ENCODE measurements at regions not wholly inside any gene's neighbourhood (a gene's known extent, or its start where the extent isn't known, plus 50 kb on each side); places are given as distances from the start of the nearest gene placed in this dataset.

DNA sequence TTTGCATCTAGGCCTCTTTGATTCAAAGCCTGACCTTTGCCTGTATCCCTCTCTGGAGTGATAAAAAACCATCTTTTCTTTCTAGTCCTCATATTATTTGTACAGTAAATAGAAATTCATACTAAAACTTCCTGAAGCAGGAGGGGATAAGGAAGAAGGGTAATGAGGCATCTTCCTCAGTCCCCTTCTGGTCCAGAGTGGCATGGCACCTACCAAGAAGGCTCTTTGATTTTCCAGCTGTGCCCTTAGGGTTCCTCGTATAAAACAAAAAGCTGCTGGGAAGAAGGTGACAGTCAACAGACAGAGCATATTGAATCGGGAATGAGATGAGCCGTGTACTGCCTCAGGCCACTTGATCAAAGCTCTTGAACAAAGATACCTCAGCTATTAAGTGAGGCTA is 71.9 kb upstream of the SPDL1 start:
- TF ChIP-seq, protein P1, sequence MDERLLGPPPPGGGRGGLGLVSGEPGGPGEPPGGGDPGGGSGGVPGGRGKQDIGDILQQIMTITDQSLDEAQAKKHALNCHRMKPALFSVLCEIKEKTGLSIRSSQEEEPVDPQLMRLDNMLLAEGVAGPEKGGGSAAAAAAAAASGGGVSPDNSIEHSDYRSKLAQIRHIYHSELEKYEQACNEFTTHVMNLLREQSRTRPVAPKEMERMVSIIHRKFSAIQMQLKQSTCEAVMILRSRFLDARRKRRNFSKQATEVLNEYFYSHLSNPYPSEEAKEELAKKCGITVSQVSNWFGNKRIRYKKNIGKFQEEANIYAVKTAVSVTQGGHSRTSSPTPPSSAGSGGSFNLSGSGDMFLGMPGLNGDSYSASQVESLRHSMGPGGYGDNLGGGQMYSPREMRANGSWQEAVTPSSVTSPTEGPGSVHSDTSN (CRISPR knock-in tag; IDR thresholded peaks at IDR 0.05; ENCODE audit: low read depth): no peak
- TF ChIP-seq, protein P1 (tag; conservative IDR thresholded peaks at IDR 0.05; ENCODE audit: low read depth): no peak
- TF ChIP-seq TARDBP (IDR thresholded peaks at IDR 0.05) (no peak), JUND (IDR thresholded peaks at IDR 0.05; ENCODE audit: borderline replicate concordance, low read depth, low read length) (no peak), JUND (tag; IDR thresholded peaks at IDR 0.05; ENCODE audit: borderline replicate concordance, low read depth, low read length) (no peak)
- TF ChIP-seq, protein P2, sequence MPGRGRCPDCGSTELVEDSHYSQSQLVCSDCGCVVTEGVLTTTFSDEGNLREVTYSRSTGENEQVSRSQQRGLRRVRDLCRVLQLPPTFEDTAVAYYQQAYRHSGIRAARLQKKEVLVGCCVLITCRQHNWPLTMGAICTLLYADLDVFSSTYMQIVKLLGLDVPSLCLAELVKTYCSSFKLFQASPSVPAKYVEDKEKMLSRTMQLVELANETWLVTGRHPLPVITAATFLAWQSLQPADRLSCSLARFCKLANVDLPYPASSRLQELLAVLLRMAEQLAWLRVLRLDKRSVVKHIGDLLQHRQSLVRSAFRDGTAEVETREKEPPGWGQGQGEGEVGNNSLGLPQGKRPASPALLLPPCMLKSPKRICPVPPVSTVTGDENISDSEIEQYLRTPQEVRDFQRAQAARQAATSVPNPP (IDR thresholded peaks at IDR 0.05; ENCODE audit: borderline replicate concordance, insufficient read depth, insufficient read length): no peak
- TF ChIP-seq, protein P3, sequence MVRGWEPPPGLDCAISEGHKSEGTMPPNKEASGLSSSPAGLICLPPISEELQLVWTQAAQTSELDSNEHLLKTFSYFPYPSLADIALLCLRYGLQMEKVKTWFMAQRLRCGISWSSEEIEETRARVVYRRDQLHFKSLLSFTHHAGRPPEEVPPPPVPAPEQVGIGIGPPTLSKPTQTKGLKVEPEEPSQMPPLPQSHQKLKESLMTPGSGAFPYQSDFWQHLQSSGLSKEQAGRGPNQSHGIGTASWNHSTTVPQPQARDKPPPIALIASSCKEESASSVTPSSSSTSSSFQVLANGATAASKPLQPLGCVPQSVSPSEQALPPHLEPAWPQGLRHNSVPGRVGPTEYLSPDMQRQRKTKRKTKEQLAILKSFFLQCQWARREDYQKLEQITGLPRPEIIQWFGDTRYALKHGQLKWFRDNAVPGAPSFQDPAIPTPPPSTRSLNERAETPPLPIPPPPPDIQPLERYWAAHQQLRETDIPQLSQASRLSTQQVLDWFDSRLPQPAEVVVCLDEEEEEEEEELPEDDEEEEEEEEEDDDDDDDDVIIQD (CRISPR knock-in tag; IDR thresholded peaks at IDR 0.05): no peak
- TF ChIP-seq, protein P4, sequence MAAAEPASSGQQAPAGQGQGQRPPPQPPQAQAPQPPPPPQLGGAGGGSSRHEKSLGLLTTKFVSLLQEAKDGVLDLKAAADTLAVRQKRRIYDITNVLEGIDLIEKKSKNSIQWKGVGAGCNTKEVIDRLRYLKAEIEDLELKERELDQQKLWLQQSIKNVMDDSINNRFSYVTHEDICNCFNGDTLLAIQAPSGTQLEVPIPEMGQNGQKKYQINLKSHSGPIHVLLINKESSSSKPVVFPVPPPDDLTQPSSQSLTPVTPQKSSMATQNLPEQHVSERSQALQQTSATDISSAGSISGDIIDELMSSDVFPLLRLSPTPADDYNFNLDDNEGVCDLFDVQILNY (CRISPR knock-in tag; IDR thresholded peaks at IDR 0.05): no peak

Measured in K562 (cell line).